A549 (cell line): ENCODE measurements at regions not wholly inside any gene's neighbourhood (a gene's known extent, or its start where the extent isn't known, plus 50 kb on each side); places are given as distances from the start of the nearest gene placed in this dataset.

Source experiments
- ATAC-seq, 2 experiments: fragments of 200-7000 bp in 1 of 2; fragments of >200 bp in 1 of 2; cut with Nextera tagmentation in 1 of 2; cut with Tn5 transposase in 1 of 2; 3 replicates each; pipeline versions ENCODE4 v1.8.0 to v1.9.1; 2018 to 2020; ENCODE audit warnings: mild to moderate bottlenecking in 1 of 2, moderate library complexity in 1 of 2
- CTCF ChIA-PET: fragments of 300-600 bp; sonication (Branson Sonifier 250); formaldehyde crosslinking; extraction: SDS; loops from one replicate; lab custom pipeline; 2021; ENCODE audit warnings: antibody characterized with exemption, inconsistent platforms; lab: Yijun Ruan, JAX
- POLR2A ChIA-PET: fragments of 350-600 bp; formaldehyde crosslinking; extraction: SDS; loops from one replicate; lab custom pipeline; 2021; ENCODE audit warnings: antibody characterized with exemption, inconsistent platforms; lab: Yijun Ruan, JAX
- DNase-seq, 2 experiments: peaks; one replicate each; pipeline versions ENCODE4 v3.0.0 to v3.0.0-alpha.2; 2011 to 2016; ENCODE audit warnings: low read depth in 1 of 2, low spot score in 1 of 2
- FAIRE-seq: peaks from 2 replicates; lab custom pipeline; 2011; peaks lifted over from hg19 to GRCh38; lab: Jason Lieb, UNC
- H3K27ac ChIP-seq, 2 experiments: fragments of >200 bp; sonication (Bioruptor Twin); formaldehyde crosslinking; 3 replicates each; pipeline ENCODE4 v1.5.1; 2016 to 2017
- H3K4me1 ChIP-seq: fragments of >200 bp; sonication (Bioruptor Twin); formaldehyde crosslinking; 3 replicates; pipeline ENCODE4 v1.6.1; 2016
- H3K4me2 ChIP-seq: fragments of >200 bp; sonication (Bioruptor Twin); formaldehyde crosslinking; 3 replicates; pipeline ENCODE4 v1.6.1; 2016
- H3K4me3 ChIP-seq: fragments of >200 bp; sonication (Bioruptor Twin); formaldehyde crosslinking; 3 replicates; pipeline ENCODE4 v1.5.1; 2016
- H3K9me3 ChIP-seq: fragments of >200 bp; sonication (Bioruptor Twin); formaldehyde crosslinking; 3 replicates; pipeline ENCODE4 v1.6.1; 2016
- BCL3 ChIP-seq: fragments of >200 bp; sonication (Bioruptor Twin); formaldehyde crosslinking; IDR thresholded peaks from 3 replicates; pipeline ENCODE4 v1.6.1; 2016
- BHLHE40 ChIP-seq: IDR thresholded peaks from 2 replicates; pipeline ENCODE4 v1.6.1; 2012; ENCODE audit warnings: low read depth, low read length, inconsistent platforms
- CBX2 ChIP-seq: fragments of 200-600 bp; sonication (generic); IDR thresholded peaks from 2 replicates; pipeline ENCODE4 v1.6.1; 2016; ENCODE audit warnings: low read depth, mild to moderate bottlenecking, borderline replicate concordance
- CEBPB ChIP-seq, 2 experiments: fragments of >200 bp in 1 of 2; sonication (Bioruptor Twin) in 1 of 2; formaldehyde crosslinking in 1 of 2; IDR thresholded peaks; 2 replicates each; pipeline ENCODE4 v1.6.1; 2012 to 2016
- CTCF ChIP-seq: fragments of >200 bp; sonication (Bioruptor Twin); formaldehyde crosslinking; IDR thresholded peaks from 3 replicates; pipeline ENCODE4 v1.5.1; 2016
- E2F6 ChIP-seq: IDR thresholded peaks from 2 replicates; pipeline ENCODE4 v1.6.1; 2012; ENCODE audit warnings: low read depth, borderline replicate concordance
- FOSB ChIP-seq: fragments of 250-450 bp; sonication (Bioruptor Pico); IDR thresholded peaks from 2 replicates; pipeline ENCODE4 v1.5.0; 2020; ENCODE audit warnings: mild to moderate bottlenecking, moderate library complexity
- JUN ChIP-seq, 2 experiments: fragments of >200 bp; sonication (Bioruptor Twin); formaldehyde crosslinking; IDR thresholded peaks; 2 replicates in 1 of 2; 3 replicates in 1 of 2; pipeline ENCODE4 v1.6.1; 2016 to 2017
- MAX ChIP-seq: IDR thresholded peaks from 2 replicates; pipeline ENCODE4 v1.6.1; 2012
- MYC ChIP-seq: IDR thresholded peaks from 2 replicates; pipeline ENCODE4 v1.6.1; 2012; ENCODE audit warnings: mild to moderate bottlenecking, inconsistent platforms, low read length, improper control_type of control experiment, borderline replicate concordance
- NPAS2 ChIP-seq: fragments of 250-450 bp; sonication (Bioruptor Pico); IDR thresholded peaks from 2 replicates; pipeline ENCODE4 v1.8.0; 2022; ENCODE audit warnings: mild to moderate bottlenecking, moderate library complexity, borderline replicate concordance
- NR3C1 ChIP-seq: fragments of >200 bp; sonication (Bioruptor Twin); formaldehyde crosslinking; IDR thresholded peaks from 3 replicates; pipeline ENCODE4 v1.6.1; 2017
- PHF8 ChIP-seq: fragments of 200-600 bp; sonication (generic); IDR thresholded peaks from 2 replicates; pipeline ENCODE4 v1.6.1; 2016; ENCODE audit warnings: low read depth, mild to moderate bottlenecking, antibody characterized with exemption, moderate library complexity, borderline replicate concordance
- POLR2A ChIP-seq: IDR thresholded peaks from 2 replicates; pipeline ENCODE4 v1.6.1; 2012; ENCODE audit warnings: mild to moderate bottlenecking, low read length
- POLR2AphosphoS2 ChIP-seq: conservative IDR thresholded peaks from 2 replicates; pipeline ENCODE4 v1.6.1; 2012; ENCODE audit warnings: low read length, improper control_type of control experiment, inconsistent platforms
- RARB ChIP-seq: fragments of 250-450 bp; sonication (Bioruptor Pico); IDR thresholded peaks from 2 replicates; pipeline ENCODE4 v1.8.0; 2021; ENCODE audit warnings: mild to moderate bottlenecking, moderate library complexity
- REST ChIP-seq: fragments of 200-600 bp; sonication (generic); IDR thresholded peaks from 2 replicates; pipeline ENCODE4 v1.6.1; 2016; ENCODE audit warnings: antibody characterized with exemption, mild to moderate bottlenecking, moderate library complexity
- RFX5 ChIP-seq: fragments of 450-650 bp; IDR thresholded peaks from 2 replicates; pipeline ENCODE4 v1.7.1; 2014; ENCODE audit warnings: antibody characterized with exemption, mild to moderate bottlenecking, moderate library complexity
- RNF2 ChIP-seq: fragments of 200-600 bp; sonication (generic); IDR thresholded peaks from 2 replicates; pipeline ENCODE4 v1.6.1; 2016; ENCODE audit warnings: low read depth, mild to moderate bottlenecking, antibody characterized with exemption, moderate library complexity, borderline replicate concordance
- SREBF2 ChIP-seq: fragments of 450-650 bp; IDR thresholded peaks from 2 replicates; pipeline ENCODE4 v1.6.1; 2014; ENCODE audit warnings: mild to moderate bottlenecking, moderate library complexity
- TP53 ChIP-seq: fragments of 250-450 bp; sonication (Bioruptor Pico); IDR thresholded peaks from 2 replicates; pipeline ENCODE4 v1.5.0; 2021; ENCODE audit warnings: mild to moderate bottlenecking, moderate library complexity
- ZC3H11A ChIP-seq: fragments of 450-650 bp; IDR thresholded peaks from 2 replicates; pipeline ENCODE4 v1.6.1; 2014; ENCODE audit warnings: antibody characterized with exemption, mild to moderate bottlenecking
- WGBS: methylation state at CpG from one replicate; pipeline ENCODE4 v1.1.6; 2017; ENCODE audit errors: missing lambda C conversion rate; 5-methylcytosine and 5-hydroxymethylcytosine counted together
- TF ChIP-seq, protein P1 (sequence below): IDR thresholded peaks from 2 replicates; pipeline ENCODE4 v1.6.1; 2012

DNA sequence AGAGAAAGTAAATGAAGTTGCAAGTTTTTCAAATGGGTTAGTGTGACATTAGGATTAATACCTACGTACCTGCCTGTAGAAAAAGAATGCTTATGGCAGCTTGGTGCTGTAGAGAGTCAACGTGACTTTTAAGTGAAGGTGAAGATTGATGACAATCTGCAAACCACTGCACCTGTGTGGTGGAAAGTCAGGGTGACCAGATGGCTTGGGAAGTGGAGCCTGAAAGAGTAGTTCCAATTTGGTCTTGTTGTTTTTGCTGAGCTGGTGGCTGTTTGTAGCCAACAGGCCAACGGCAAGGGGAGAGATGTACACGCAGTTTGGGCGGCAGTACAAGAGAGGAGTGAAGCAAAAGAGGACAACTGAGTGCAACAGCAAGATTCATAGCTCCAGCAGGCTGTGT, 78.1 kb upstream of the JAK1 start:
- H3K9me3 ChIP-seq, result no peaks in the 10 kb centered on the region
- no peak overlapping the region for H3K4me3 ChIP-seq
- no peak overlapping the region for H3K27ac ChIP-seq
- no peaks in the 10 kb centered on the region for H3K4me1 ChIP-seq
- TF ChIP-seq RFX5, result no peak
- TF ChIP-seq CTCF, result no peak
- no peak for TF ChIP-seq BHLHE40
- no peak for TF ChIP-seq RNF2
- no peak for TF ChIP-seq NR3C1
- TF ChIP-seq JUN (IDR thresholded peaks at IDR 0.05), result no peak
- TF ChIP-seq MAX, result no peak
- TF ChIP-seq SREBF2, result no peak
- no peak for TF ChIP-seq ZC3H11A
- TF ChIP-seq, all 56 proteins: peak for 0
- WGBS, result 83% methylated on average over 5 of the region's 5 CpGs
- no peak for ATAC-seq
- ChIA-PET POLR2A (no interaction called here), CTCF (interaction anchor here (1.0 to 1.5 kb wide), 2 partner anchors 16 to 23 kb away, joined by 5 read pairs; no protein-coding TSS in a partner anchor)
- DNase-seq, result no peak
- no peak overlapping the region for H3K4me2 ChIP-seq
- no peak for FAIRE-seq

GRCh38 chr1:65045022-65045817, 78.9 kb upstream of the JAK1 start:
- ATAC-seq (no peak), DNase-seq (no peak), FAIRE-seq (no peak)
- CTCF ChIA-PET, result interaction anchor here (1.0 to 1.5 kb wide), 2 partner anchors 15 to 24 kb away, joined by 5 read pairs; no protein-coding TSS in a partner anchor
- Histone ChIP-seq H3K4me2 (no peak overlapping the region), H3K4me3 (no peak overlapping the region), H3K4me1 (no peaks in the 10 kb centered on the region), H3K9me3 (no peaks in the 10 kb centered on the region), H3K27ac (no peak overlapping the region)
- no peak for TF ChIP-seq CEBPB (IDR thresholded peaks at IDR 0.05)
- TF ChIP-seq, protein P1, sequence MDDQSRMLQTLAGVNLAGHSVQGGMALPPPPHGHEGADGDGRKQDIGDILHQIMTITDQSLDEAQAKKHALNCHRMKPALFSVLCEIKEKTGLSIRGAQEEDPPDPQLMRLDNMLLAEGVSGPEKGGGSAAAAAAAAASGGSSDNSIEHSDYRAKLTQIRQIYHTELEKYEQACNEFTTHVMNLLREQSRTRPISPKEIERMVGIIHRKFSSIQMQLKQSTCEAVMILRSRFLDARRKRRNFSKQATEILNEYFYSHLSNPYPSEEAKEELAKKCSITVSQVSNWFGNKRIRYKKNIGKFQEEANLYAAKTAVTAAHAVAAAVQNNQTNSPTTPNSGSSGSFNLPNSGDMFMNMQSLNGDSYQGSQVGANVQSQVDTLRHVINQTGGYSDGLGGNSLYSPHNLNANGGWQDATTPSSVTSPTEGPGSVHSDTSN, result no peak
- TF ChIP-seq BCL3, result no peak
- no peak for TF ChIP-seq FOSB
- TF ChIP-seq NPAS2 (CRISPR knock-in tag), result no peak
- no peak for TF ChIP-seq RARB (CRISPR knock-in tag)
- TF ChIP-seq E2F6, result no peak
- no peak for TF ChIP-seq POLR2A
- TF ChIP-seq NR3C1, result no peak
- TF ChIP-seq POLR2AphosphoS2, result no peak
- TF ChIP-seq PHF8, result no peak
- TF ChIP-seq CBX2, result no peak
- TF ChIP-seq TP53 (CRISPR knock-in tag), result no peak
- TF ChIP-seq REST, result no peak
- no peak for TF ChIP-seq MYC
- POLR2A ChIA-PET, result no interaction called here
- WGBS, result 90% methylated on average over 4 of the region's 4 CpGs
